GM12865 (cell line): ENCODE measurements at regions not wholly inside any gene's neighbourhood (a gene's known extent, or its start where the extent isn't known, plus 50 kb on each side); places are given as distances from the start of the nearest gene placed in this dataset.

Experiments used
- DNase-seq: peaks from one replicate; pipeline ENCODE4 v3.0.0; 2010; ENCODE audit warnings: low read depth
- H3K4me3 ChIP-seq: 2 replicates; pipeline ENCODE4 v1.5.1; 2011; ENCODE audit warnings: mild to moderate bottlenecking, low read depth, low read length, control low read depth
- TF ChIP-seq, protein P1 (sequence below): IDR thresholded peaks from 2 replicates; pipeline ENCODE4 v1.5.1; 2011; ENCODE audit warnings: low read length, control low read depth, low read depth, inconsistent platforms; ENCODE audit not compliant: insufficient read depth; ENCODE audit errors: missing control alignments

DNA sequence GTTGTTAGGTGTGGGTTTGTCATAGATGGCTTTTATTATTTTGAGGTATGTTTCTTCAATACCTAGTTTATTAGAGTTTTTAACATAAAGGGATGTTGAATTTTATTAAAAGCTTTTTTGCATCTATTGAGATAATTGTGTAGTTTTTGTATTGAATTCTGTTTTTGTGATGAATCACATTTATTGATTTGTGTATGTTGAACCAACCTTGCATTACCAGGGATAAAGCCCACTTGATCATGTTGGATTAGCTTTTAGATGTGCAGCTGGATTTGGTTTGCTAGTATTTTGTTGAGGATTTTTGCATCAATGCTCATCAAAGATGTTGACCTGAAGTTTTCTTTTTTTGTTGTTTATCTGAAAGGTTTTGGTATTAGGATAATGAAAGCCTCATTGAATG is 328.2 kb downstream of the ADCYAP1 start:
- TF ChIP-seq, protein P1, sequence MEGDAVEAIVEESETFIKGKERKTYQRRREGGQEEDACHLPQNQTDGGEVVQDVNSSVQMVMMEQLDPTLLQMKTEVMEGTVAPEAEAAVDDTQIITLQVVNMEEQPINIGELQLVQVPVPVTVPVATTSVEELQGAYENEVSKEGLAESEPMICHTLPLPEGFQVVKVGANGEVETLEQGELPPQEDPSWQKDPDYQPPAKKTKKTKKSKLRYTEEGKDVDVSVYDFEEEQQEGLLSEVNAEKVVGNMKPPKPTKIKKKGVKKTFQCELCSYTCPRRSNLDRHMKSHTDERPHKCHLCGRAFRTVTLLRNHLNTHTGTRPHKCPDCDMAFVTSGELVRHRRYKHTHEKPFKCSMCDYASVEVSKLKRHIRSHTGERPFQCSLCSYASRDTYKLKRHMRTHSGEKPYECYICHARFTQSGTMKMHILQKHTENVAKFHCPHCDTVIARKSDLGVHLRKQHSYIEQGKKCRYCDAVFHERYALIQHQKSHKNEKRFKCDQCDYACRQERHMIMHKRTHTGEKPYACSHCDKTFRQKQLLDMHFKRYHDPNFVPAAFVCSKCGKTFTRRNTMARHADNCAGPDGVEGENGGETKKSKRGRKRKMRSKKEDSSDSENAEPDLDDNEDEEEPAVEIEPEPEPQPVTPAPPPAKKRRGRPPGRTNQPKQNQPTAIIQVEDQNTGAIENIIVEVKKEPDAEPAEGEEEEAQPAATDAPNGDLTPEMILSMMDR: no peak
- DNase-seq: no peak
- H3K4me3 ChIP-seq: no peak overlapping the region

DNA sequence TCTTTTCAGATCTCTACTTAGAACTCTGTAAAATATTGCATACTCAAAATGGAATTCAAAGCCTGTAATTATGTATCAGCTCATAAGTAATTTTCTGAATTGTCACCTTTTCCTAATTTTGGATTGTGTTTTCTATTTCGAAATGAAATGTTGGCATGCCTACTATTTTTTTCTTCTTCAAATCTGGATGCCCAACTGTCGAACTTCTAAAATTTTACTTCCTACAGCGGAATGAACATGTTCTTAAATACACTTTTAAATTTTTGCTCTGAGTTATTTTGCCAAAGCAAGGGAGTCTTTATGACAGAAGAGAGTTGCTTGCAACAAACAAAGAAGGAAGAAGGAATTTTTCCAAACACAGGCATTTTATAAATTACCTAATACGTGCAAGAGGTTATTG is 336.0 kb downstream of the ADCYAP1 start:
- H3K4me3 ChIP-seq: no peak overlapping the region
- TF ChIP-seq, protein P1: no peak
- no peak for DNase-seq

DNA sequence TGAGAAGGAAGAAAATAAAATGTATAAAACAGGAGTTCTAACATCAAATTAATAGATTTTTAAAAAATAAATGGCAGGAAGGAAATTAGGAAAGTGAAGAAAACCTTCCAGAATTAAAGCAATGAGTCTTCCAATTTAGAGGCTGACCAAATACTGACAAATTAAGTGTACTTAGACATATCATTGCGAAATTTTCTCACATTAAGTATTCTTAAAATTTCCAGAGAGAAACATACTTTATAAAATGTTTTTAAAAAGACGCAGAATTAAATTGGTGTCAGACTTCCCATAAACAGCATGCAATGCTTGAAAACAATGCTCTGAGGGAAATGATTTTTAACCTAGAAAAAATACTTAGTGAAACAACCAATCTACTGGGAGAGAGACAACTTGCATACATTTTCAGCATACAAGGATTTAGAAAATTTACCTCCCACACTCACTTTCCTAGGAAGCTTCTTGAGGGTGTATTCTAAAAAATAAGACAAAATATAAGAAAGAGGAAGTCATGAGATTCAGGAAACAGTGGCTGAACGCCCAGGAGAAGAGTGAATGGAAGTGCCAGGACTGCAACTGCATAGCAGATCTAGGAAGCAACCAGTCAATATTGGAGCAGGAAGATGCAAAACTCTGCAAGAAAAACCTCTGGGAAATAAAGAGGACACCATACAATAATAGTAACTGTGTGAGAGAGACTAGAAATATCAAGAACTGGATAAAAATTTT is 339.9 kb downstream of the ADCYAP1 start:
- DNase-seq: no peak
- no peak overlapping the region for H3K4me3 ChIP-seq
- TF ChIP-seq, protein P1: no peak

DNA sequence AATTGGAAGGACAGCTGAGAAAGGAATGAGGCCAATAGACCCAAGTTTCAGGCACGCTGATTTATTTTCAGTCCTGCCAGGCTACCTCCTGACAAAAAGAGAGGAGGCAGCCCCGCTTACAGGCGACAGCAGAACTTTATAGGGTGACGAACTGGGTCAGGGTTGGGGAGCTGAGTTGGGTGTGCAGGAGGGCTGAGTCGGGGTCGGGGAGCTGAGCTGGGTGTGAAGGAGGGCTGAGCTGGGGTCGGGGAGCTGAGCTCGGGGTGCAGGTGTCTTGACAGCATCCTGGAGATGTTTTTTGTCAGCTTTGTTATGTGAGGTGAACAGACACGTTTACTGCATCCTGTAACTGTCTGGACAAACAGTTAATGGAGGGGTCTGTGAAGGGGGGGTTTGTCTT is 342.2 kb downstream of the ADCYAP1 start:
- DNase-seq: no peak
- TF ChIP-seq, protein P1: no peak
- no peak overlapping the region for H3K4me3 ChIP-seq

DNA sequence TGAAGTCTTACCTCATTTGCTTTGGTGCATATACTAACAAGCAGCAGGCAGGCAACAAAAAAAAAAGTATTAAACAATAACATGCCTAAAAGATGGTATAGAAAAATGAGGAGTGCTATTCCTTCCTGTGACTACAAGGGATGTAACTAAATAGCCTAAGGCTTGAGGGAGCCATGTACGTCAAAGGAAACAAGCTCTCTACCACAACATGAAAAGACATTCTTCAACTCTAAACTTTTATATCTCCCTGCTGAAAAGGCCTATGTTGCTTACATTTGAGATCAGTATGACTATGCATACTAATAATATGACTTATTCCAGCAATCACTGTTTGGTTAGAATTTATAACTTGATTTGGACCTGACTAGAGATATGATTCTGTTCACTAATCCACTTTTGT is 347.9 kb downstream of the ADCYAP1 start:
- TF ChIP-seq, protein P1: no peak
- DNase-seq: no peak
- H3K4me3 ChIP-seq: no peak overlapping the region

DNA sequence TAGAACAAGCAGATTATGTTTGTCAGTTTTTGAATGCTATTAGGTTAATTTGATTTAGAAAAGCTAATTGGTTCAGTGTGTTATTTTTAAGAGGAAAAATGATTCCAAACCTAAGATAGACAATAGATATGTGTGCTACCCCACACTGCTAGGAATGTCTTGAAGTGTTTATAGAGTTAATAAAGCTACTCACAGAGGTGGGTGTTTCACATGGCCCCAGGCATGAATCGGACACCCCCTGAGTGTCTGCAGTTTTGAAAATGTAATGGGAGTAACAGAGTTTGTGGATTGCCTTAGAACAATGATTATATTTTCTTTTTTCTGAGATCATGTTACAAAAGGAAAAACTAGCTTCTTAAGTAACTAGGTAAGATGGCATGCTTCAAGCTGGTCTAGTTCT is 348.3 kb downstream of the ADCYAP1 start:
- DNase-seq: no peak
- TF ChIP-seq, protein P1: no peak
- H3K4me3 ChIP-seq: no peak overlapping the region

DNA sequence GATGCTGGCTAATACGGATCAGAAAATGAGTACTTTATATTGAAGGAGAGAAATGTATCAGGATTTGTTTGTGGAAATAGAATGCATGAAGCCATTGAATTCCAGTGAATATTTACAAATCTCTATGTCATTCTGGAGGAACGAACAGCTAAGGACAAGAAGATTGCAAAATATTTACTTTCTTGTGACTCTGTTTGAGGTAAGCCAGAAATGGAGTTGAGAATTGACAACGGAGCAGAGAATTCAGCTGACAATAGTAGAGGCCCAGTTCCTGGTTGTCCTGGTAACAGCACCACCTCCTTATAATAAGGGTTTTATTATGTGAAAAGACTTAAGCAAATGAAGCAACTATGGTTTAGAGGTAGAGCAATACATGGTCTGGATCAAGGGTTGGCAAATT is 349.2 kb downstream of the ADCYAP1 start:
- no peak overlapping the region for H3K4me3 ChIP-seq
- TF ChIP-seq, protein P1: no peak
- DNase-seq: no peak
